Neural progenitor cell (in vitro differentiated cells): ENCODE measurements at regions not wholly inside any gene's neighbourhood (a gene's known extent, or its start where the extent isn't known, plus 50 kb on each side); places are given as distances from the start of the nearest gene placed in this dataset.

Source experiments
- DNase-seq: peaks from one replicate; pipeline ENCODE4 v3.0.0-alpha.2; 2016; ENCODE audit warnings: low spot score
- H2AFZ ChIP-seq: fragments of 200-600 bp; sonication (generic); replicated peaks from 2 replicates; pipeline ENCODE4 v1.6.1; 2016; ENCODE audit warnings: antibody characterized with exemption
- H3F3A ChIP-seq: fragments of 200-600 bp; sonication (generic); 2 replicates; pipeline ENCODE4 v1.6.1; 2016; ENCODE audit warnings: antibody characterized with exemption, low read depth
- H3K27ac ChIP-seq: fragments of 200-600 bp; sonication (generic); 2 replicates; pipeline ENCODE4 v1.5.1; 2016; ENCODE audit warnings: mild to moderate bottlenecking
- H3K27me3 ChIP-seq: fragments of 200-600 bp; sonication (generic); 2 replicates; pipeline ENCODE4 v1.6.1; 2016; ENCODE audit warnings: mild to moderate bottlenecking, moderate library complexity
- H3K36me3 ChIP-seq: fragments of 200-600 bp; sonication (generic); 2 replicates; pipeline ENCODE4 v1.5.1; 2016
- H3K4me1 ChIP-seq: fragments of 200-600 bp; sonication (generic); 2 replicates; pipeline ENCODE4 v1.6.1; 2016; ENCODE audit warnings: mixed run types
- H3K4me2 ChIP-seq: fragments of 200-600 bp; sonication (generic); 2 replicates; pipeline ENCODE4 v1.6.1; 2016
- H3K4me3 ChIP-seq: fragments of 200-600 bp; sonication (generic); 2 replicates; pipeline ENCODE4 v1.5.1; 2016
- H3K79me2 ChIP-seq: fragments of 200-600 bp; sonication (generic); 2 replicates; pipeline ENCODE4 v1.6.1; 2016; ENCODE audit warnings: low read depth
- H3K9ac ChIP-seq: fragments of 200-600 bp; sonication (generic); 2 replicates; pipeline ENCODE4 v1.6.1; 2016
- H3K9me3 ChIP-seq: fragments of 200-600 bp; sonication (generic); 2 replicates; pipeline ENCODE4 v1.5.1; 2016; ENCODE audit warnings: low read depth
- H4K20me1 ChIP-seq: fragments of 200-600 bp; sonication (generic); 2 replicates; pipeline ENCODE4 v1.6.1; 2016; ENCODE audit warnings: low read depth
- H3K27ac Mint-ChIP-seq: 3 replicates; pipeline ENCODE4 v1.8.0; 2021; ENCODE audit warnings: mixed read lengths
- H3K27me3 Mint-ChIP-seq: 2 replicates; pipeline ENCODE4 v1.8.0; 2022; ENCODE audit warnings: low read depth, mild to moderate bottlenecking, inconsistent platforms, moderate library complexity, mixed read lengths; ENCODE audit not compliant: insufficient read depth
- H3K36me3 Mint-ChIP-seq: 3 replicates; pipeline ENCODE4 v1.8.0; 2021; ENCODE audit warnings: mixed read lengths
- H3K4me1 Mint-ChIP-seq: 3 replicates; pipeline ENCODE4 v1.8.0; 2021; ENCODE audit warnings: mixed read lengths
- H3K4me3 Mint-ChIP-seq: 3 replicates; pipeline ENCODE4 v1.8.0; 2021; ENCODE audit warnings: mild to moderate bottlenecking, moderate library complexity, mixed read lengths
- H3K9me3 Mint-ChIP-seq: 3 replicates; pipeline ENCODE4 v1.8.0; 2020; ENCODE audit warnings: mixed read lengths
- EZH2 ChIP-seq: fragments of 200-600 bp; sonication (generic); IDR thresholded peaks from 2 replicates; pipeline ENCODE4 v1.6.1; 2017; ENCODE audit warnings: antibody characterized with exemption, mild to moderate bottlenecking, moderate library complexity
- EZH2phosphoT487 ChIP-seq: fragments of 200-600 bp; sonication (generic); IDR thresholded peaks from 2 replicates; pipeline ENCODE4 v1.6.1; 2017; ENCODE audit warnings: antibody characterized with exemption
- TF ChIP-seq, protein P1 (sequence below): fragments of 200-600 bp; sonication (generic); IDR thresholded peaks from 2 replicates; pipeline ENCODE4 v1.5.1; 2017; ENCODE audit warnings: antibody characterized with exemption, mild to moderate bottlenecking

DNA sequence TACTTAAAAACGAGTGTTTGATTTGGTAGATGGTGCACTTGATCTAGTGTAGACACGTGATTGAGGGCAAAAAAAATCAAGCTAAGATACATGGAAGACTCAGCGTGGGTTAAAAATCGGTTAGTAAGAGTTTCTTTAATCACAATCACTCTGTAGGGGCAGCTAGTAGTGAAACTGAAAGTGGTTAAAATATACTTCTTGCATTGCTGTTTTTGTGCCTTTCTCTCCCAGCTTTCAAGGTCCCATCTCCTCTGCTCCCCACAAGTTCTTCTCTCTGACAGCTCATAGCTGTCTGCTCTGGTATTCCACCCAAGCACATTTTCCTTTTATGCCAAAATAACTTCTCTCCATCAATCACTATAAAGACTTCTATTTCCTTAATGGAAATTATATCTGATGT is 1089.7 kb downstream of the EFNB2 start:
- no peaks in the 10 kb centered on the region for H3K27me3 ChIP-seq
- no peak overlapping the region for H3K27ac Mint-ChIP-seq

DNA sequence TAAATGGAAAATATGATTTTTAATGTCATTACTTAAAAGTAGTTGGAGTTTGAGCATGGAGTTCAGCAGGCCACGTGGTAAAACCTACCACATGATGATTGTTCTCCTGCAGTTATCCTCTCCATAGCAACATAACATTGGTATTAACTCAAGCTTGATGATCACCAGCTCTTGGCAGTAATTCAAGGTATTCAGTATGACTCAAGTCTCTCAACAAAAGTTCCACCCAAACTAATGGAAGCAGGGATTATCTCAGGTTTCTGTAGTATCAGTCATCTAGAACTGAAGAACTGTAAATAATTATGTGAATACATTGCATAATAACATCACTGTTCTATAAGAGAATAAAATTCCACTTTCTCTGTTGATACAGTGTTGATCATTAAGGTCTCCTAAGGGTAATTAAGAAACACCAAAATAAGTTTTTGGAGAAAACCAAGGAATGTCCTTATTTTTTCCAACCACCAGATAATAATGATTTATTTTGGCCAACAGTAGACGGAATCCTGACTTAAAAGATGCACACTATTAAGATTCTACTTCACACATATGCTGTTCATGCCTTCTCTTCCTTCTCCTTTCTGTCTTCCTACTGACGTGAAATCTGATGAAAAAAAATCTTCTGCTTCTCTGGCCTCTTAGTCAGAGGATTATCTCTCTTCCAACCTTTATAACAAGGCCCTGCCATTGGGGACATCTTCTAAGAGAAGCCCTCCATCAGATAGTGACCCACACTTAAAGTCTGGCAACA is 1092.3 kb downstream of the EFNB2 start:
- H3K36me3 Mint-ChIP-seq, result no peaks in the 10 kb centered on the region
- Histone ChIP-seq H3K27me3 (no peaks in the 10 kb centered on the region), H3F3A (no peaks in the 10 kb centered on the region), H3K79me2 (no peaks in the 10 kb centered on the region), H3K4me1 (no peaks in the 10 kb centered on the region), H3K36me3 (no peaks in the 10 kb centered on the region), H3K4me2 (no peak overlapping the region), H3K9me3 (no peaks in the 10 kb centered on the region), H3K9ac (no peak overlapping the region), H4K20me1 (no peaks in the 10 kb centered on the region), H3K4me3 (no peak overlapping the region), H2AFZ (no peak overlapping the region), H3K27ac (no peak overlapping the region)
- DNase-seq, result no peak
- H3K27ac Mint-ChIP-seq, result no peak overlapping the region
- H3K9me3 Mint-ChIP-seq, result no peaks in the 10 kb centered on the region
- TF ChIP-seq, protein P1, sequence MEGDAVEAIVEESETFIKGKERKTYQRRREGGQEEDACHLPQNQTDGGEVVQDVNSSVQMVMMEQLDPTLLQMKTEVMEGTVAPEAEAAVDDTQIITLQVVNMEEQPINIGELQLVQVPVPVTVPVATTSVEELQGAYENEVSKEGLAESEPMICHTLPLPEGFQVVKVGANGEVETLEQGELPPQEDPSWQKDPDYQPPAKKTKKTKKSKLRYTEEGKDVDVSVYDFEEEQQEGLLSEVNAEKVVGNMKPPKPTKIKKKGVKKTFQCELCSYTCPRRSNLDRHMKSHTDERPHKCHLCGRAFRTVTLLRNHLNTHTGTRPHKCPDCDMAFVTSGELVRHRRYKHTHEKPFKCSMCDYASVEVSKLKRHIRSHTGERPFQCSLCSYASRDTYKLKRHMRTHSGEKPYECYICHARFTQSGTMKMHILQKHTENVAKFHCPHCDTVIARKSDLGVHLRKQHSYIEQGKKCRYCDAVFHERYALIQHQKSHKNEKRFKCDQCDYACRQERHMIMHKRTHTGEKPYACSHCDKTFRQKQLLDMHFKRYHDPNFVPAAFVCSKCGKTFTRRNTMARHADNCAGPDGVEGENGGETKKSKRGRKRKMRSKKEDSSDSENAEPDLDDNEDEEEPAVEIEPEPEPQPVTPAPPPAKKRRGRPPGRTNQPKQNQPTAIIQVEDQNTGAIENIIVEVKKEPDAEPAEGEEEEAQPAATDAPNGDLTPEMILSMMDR, result no peak
- no peak for TF ChIP-seq EZH2
- TF ChIP-seq EZH2phosphoT487, result no peak
- no peak overlapping the region for H3K4me3 Mint-ChIP-seq
- H3K27me3 Mint-ChIP-seq, result peaks cover 2% of the 10 kb centered on the region
- no peaks in the 10 kb centered on the region for H3K4me1 Mint-ChIP-seq

More for the DNA sequence above, 1089.7 kb downstream of the EFNB2 start:
- Histone ChIP-seq H3K4me1 (no peaks in the 10 kb centered on the region), H3F3A (no peaks in the 10 kb centered on the region), H3K4me3 (no peak overlapping the region), H2AFZ (no peak overlapping the region), H3K9ac (no peak overlapping the region), H3K36me3 (no peaks in the 10 kb centered on the region), H4K20me1 (no peaks in the 10 kb centered on the region), H3K4me2 (no peak overlapping the region), H3K9me3 (no peaks in the 10 kb centered on the region), H3K79me2 (no peaks in the 10 kb centered on the region), H3K27ac (no peak overlapping the region)
- TF ChIP-seq EZH2, result no peak
- TF ChIP-seq, protein P1, result no peak
- TF ChIP-seq EZH2phosphoT487, result no peak
- Mint-ChIP-seq H3K27me3 (no peaks in the 10 kb centered on the region), H3K4me1 (no peaks in the 10 kb centered on the region), H3K36me3 (no peaks in the 10 kb centered on the region), H3K9me3 (no peaks in the 10 kb centered on the region), H3K4me3 (no peak overlapping the region)
- no peak for DNase-seq

DNA sequence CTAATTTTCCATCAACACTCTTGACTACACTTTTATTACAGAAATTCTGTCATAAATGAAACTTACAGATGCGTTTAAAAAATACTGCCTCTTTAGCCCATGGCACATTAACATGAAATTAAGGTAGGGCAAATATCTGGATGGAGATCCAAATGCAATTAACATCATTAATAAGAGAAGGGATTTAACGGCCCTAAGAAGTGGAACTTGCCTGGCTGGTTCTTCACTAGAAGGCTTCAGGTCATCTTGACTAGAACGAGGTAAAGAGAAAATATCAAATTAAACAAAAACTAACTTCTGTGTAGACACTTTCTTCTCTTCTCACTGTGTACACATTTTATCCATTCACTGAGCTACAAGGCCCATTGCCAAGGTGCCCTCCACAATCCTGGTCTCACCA is 1093.4 kb downstream of the EFNB2 start:
- Histone ChIP-seq H3K27me3 (no peaks in the 10 kb centered on the region), H4K20me1 (no peaks in the 10 kb centered on the region), H3K4me2 (no peak overlapping the region), H3K36me3 (no peaks in the 10 kb centered on the region), H2AFZ (no peak overlapping the region), H3K79me2 (no peaks in the 10 kb centered on the region), H3K4me1 (no peaks in the 10 kb centered on the region), H3K4me3 (no peak overlapping the region), H3K9ac (no peak overlapping the region), H3K9me3 (no peaks in the 10 kb centered on the region), H3F3A (no peaks in the 10 kb centered on the region), H3K27ac (no peak overlapping the region)
- TF ChIP-seq EZH2 (no peak), EZH2phosphoT487 (no peak)
- TF ChIP-seq, protein P1, result no peak
- no peaks in the 10 kb centered on the region for H3K9me3 Mint-ChIP-seq
- H3K4me3 Mint-ChIP-seq, result no peak overlapping the region
- no peak for DNase-seq
- no peaks in the 10 kb centered on the region for H3K36me3 Mint-ChIP-seq
- H3K4me1 Mint-ChIP-seq, result no peaks in the 10 kb centered on the region
- H3K27ac Mint-ChIP-seq, result no peak overlapping the region
- peaks cover 2% of the 10 kb centered on the region for H3K27me3 Mint-ChIP-seq
